ENCODE measurements at regions not wholly inside any gene's neighbourhood (a gene's known extent, or its start where the extent isn't known, plus 50 kb on each side); places are given as distances from the start of the nearest gene placed in this dataset.

GRCh38 chr13:59479629-59480028 lies 684.1 kb downstream of the DIAPH3 start:
- H3K36me3 ChIP-seq (replicated peaks; ENCODE audit: insufficient read depth, low read depth), result no peaks in the 10 kb centered on the region
- no peaks in the 10 kb centered on the region for H3K9me3 ChIP-seq (ENCODE audit: low read depth)
- no peaks in the 10 kb centered on the region for H4K20me1 ChIP-seq (ENCODE audit: insufficient read depth, poor library complexity, severe bottlenecking)
- H3K9me2 ChIP-seq (replicated peaks; ENCODE audit: insufficient read depth), result no peaks in the 10 kb centered on the region
- no peak overlapping the region for H3K4me3 ChIP-seq
- 80% methylated on average over 3 of the region's 3 CpGs for WGBS (ENCODE audit: low lambda C conversion rate, missing lambda C conversion rate)
- DNase-seq (ENCODE audit: low spot score), result no peak
- H3K79me2 ChIP-seq, result no peaks in the 10 kb centered on the region
- H3K4me1 ChIP-seq (ENCODE audit: insufficient read depth), result peaks cover 7% of the 10 kb centered on the region
- no peak overlapping the region for H2AFZ ChIP-seq
- TF ChIP-seq EZH2 (IDR thresholded peaks at IDR 0.05; ENCODE audit: borderline replicate concordance) (no peak), CTCF (IDR thresholded peaks at IDR 0.05; ENCODE audit: poor library complexity) (no peak), EZH2phosphoT487 (IDR thresholded peaks at IDR 0.05; ENCODE audit: low read depth, severe bottlenecking, unreplicated experiment) (no peak)
- no peaks in the 10 kb centered on the region for H3K27me3 ChIP-seq
- no peak overlapping the region for H3K27ac ChIP-seq
- H3K4me2 ChIP-seq, result no peak overlapping the region

DNA sequence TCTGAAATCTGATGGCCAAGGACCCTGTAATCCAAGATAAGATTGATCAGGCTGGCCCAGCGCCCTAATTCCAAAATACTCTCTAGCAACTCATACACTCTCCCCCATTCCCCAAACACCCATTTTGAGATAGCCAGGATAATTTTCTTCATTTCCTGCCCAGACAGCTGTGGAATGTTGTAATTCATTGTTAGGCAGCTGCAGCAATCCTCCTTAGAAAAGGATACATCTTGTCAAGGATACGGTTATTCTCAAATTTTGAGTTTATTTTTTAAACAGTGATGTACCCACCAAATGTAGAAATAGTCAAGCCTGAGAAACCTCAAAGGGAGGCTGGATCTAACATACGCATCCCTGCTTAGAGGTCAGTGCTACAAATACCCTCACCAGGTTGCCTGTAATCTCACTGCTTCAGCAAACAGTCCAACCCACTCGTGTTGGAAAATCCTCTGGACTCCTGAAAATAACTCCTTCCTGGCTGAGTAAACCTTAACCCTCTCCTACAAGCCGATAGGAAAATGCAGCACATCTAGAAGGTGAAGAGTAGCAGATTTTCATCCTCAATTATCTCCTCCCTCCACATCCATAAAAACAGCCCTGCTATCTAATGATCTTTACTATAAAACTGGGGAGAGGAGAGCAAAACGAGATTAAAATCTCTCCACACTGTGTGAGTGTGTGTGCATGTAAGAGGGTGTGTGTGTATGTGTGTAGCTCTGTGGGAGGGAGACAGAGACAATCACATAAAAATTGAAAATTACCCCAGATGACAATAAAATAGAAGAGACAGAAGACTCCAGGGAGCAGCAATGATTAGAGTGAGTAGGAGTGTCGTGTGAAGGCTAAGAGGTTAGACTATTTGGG lies 683.1 kb downstream of the DIAPH3 start:
- Histone ChIP-seq H3K27me3 (no peaks in the 10 kb centered on the region), H4K20me1 (ENCODE audit: insufficient read depth, poor library complexity, severe bottlenecking) (no peaks in the 10 kb centered on the region), H3K9me2 (replicated peaks; ENCODE audit: insufficient read depth) (no peaks in the 10 kb centered on the region), H3K4me2 (no peak overlapping the region), H3K36me3 (replicated peaks; ENCODE audit: insufficient read depth, low read depth) (no peaks in the 10 kb centered on the region), H3K4me1 (ENCODE audit: insufficient read depth) (peaks cover 7% of the 10 kb centered on the region), H3K27ac (no peak overlapping the region), H3K4me3 (no peak overlapping the region), H3K9me3 (ENCODE audit: low read depth) (no peaks in the 10 kb centered on the region), H2AFZ (no peak overlapping the region), H3K79me2 (no peaks in the 10 kb centered on the region)
- TF ChIP-seq CTCF (IDR thresholded peaks at IDR 0.05; ENCODE audit: poor library complexity) (no peak), EZH2 (IDR thresholded peaks at IDR 0.05; ENCODE audit: borderline replicate concordance) (no peak), EZH2phosphoT487 (IDR thresholded peaks at IDR 0.05; ENCODE audit: low read depth, severe bottlenecking, unreplicated experiment) (no peak)
- no peak for DNase-seq (ENCODE audit: low spot score)
- WGBS (ENCODE audit: low lambda C conversion rate, missing lambda C conversion rate), result 38% methylated on average over 7 of the region's 7 CpGs

DNA sequence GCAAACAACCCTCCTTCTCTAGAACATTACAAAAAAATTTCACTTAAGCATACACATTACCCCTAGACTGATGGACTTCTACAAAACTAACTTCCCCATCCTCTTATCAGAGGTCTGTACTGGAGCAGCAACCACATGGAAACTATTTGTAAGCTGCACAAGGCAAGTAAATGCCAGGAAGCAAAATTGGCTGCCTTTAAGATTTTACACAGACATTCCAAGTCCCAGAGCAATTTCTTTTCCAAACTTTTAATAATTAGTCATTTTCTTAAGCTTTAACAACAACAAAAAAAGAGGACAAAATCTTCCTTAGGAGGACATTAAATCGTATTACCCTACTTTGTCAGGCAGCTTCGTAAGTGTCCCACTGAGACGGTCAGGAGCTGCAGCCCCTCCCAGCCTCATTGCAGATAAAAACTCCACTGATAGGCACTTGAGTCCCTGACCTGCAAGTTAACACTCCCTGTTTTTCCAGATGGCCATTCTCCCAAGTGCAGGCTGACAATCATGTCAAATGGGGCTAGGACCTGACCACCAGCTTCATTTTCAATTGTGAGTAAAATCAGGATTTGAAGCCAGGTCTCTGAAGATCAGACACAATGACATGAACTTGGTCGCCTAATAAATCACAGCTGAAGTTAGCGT lies 680.1 kb downstream of the DIAPH3 start:
- Histone ChIP-seq H3K79me2 (no peaks in the 10 kb centered on the region), H3K27me3 (no peaks in the 10 kb centered on the region), H3K27ac (peak overlapping the region; percentile 3), H3K9me3 (ENCODE audit: low read depth) (no peaks in the 10 kb centered on the region), H3K9me2 (replicated peaks; ENCODE audit: insufficient read depth) (no peaks in the 10 kb centered on the region), H3K4me2 (peak overlapping the region; percentile 54), H4K20me1 (ENCODE audit: insufficient read depth, poor library complexity, severe bottlenecking) (no peaks in the 10 kb centered on the region), H3K4me3 (no peak overlapping the region), H2AFZ (no peak overlapping the region), H3K4me1 (ENCODE audit: insufficient read depth) (peaks cover 7% of the 10 kb centered on the region), H3K36me3 (replicated peaks; ENCODE audit: insufficient read depth, low read depth) (no peaks in the 10 kb centered on the region)
- no peak for DNase-seq (ENCODE audit: low spot score)
- no peak for TF ChIP-seq EZH2phosphoT487 (IDR thresholded peaks at IDR 0.05; ENCODE audit: low read depth, severe bottlenecking, unreplicated experiment)
- TF ChIP-seq CTCF (IDR thresholded peaks at IDR 0.05; ENCODE audit: poor library complexity), result no peak
- TF ChIP-seq EZH2 (IDR thresholded peaks at IDR 0.05; ENCODE audit: borderline replicate concordance), result no peak
- WGBS (ENCODE audit: low lambda C conversion rate, missing lambda C conversion rate), result 29% methylated on average over 5 of the region's 5 CpGs

Measured in hepatocyte (in vitro differentiated cells).